HepG2 (cell line): ENCODE measurements at regions not wholly inside any gene's neighbourhood (a gene's known extent, or its start where the extent isn't known, plus 50 kb on each side); places are given as distances from the start of the nearest gene placed in this dataset.

Source experiments
- ATAC-seq: fragments of 200-7000 bp; cut with Tn5 transposase; 3 replicates; pipeline ENCODE4 v1.9.1; 2020; ENCODE audit warnings: mild to moderate bottlenecking, moderate library complexity
- BruUV-seq: library from RNA; stranded (reverse); fragments of 400-500 nt; replicated peaks from 2 replicates; lab custom pipeline; 2021; lab: Mats Ljungman, UMichigan
- CTCF ChIA-PET: fragments of 300-600 bp; formaldehyde crosslinking; extraction: SDS; loops from one replicate; lab custom pipeline; 2021; ENCODE audit warnings: low total read pairs, inconsistent platforms, low intra/inter-chr PET ratio; lab: Yijun Ruan, JAX
- POLR2A ChIA-PET: fragments of 350-600 bp; sonication (Branson Sonifier 250); formaldehyde crosslinking; loops from one replicate; lab custom pipeline; 2020; ENCODE audit warnings: antibody characterized with exemption, inconsistent platforms; lab: Yijun Ruan, JAX
- DNase-seq: peaks from one replicate; pipeline ENCODE4 v3.0.0-alpha.2; 2015; ENCODE audit warnings: low spot score
- FAIRE-seq: peaks from 3 replicates; lab custom pipeline; 2011; peaks lifted over from hg19 to GRCh38; lab: Jason Lieb, UNC
- H2AFZ ChIP-seq: one replicate; pipeline ENCODE4 v1.6.1; 2011; ENCODE audit warnings: low read length, inconsistent platforms
- H3K27ac ChIP-seq: fragments of 300-600 bp; 3 replicates; pipeline ENCODE4 v1.8.0; 2011; ENCODE audit warnings: mixed run types, mild to moderate bottlenecking, mixed read lengths, low read length, inconsistent platforms; ENCODE audit not compliant: insufficient read depth; ENCODE audit errors: extremely low read length
- H3K27me3 ChIP-seq, 2 experiments: fragments of 200-600 bp in 1 of 2; 2 replicates in 1 of 2; 3 replicates in 1 of 2; pipeline versions ENCODE4 v1.6.0 to v1.8.0; 2011; ENCODE audit warnings: low read length in 2 of 2, mild to moderate bottlenecking in 2 of 2, moderate library complexity in 2 of 2, inconsistent platforms in 1 of 2; ENCODE audit not compliant: insufficient read depth in 2 of 2, control insufficient read depth in 1 of 2
- H3K36me3 ChIP-seq, 2 experiments: fragments of 200-600 bp in 1 of 2; replicated peaks in 1 of 2; 2 replicates in 1 of 2; 3 replicates in 1 of 2; pipeline versions ENCODE4 v1.5.1 to v1.8.0; 2011; ENCODE audit warnings: low read length in 2 of 2, inconsistent platforms in 1 of 2; ENCODE audit not compliant: insufficient read depth in 2 of 2, control insufficient read depth in 1 of 2
- H3K4me1 ChIP-seq: 2 replicates; pipeline ENCODE4 v1.5.1; 2012; ENCODE audit warnings: low read length, inconsistent platforms; ENCODE audit not compliant: insufficient read depth
- H3K4me2 ChIP-seq: 2 replicates; pipeline ENCODE4 v1.6.0; 2011; ENCODE audit warnings: low read depth, low read length, inconsistent platforms
- H3K4me3 ChIP-seq, 3 experiments: fragments of 200-600 bp in 1 of 3; sonication (generic), shearing (Covaris generic) in 1 of 3; replicated peaks in 1 of 3; 2 replicates each; pipeline ENCODE4 v1.5.1; 2011 to 2016; ENCODE audit warnings: low read length in 3 of 3, inconsistent platforms in 2 of 3, low read depth in 2 of 3, mild to moderate bottlenecking in 2 of 3, control low read depth in 1 of 3, mixed read lengths in 1 of 3; ENCODE audit not compliant: insufficient read depth in 1 of 3
- H3K79me2 ChIP-seq: one replicate; pipeline ENCODE4 v1.6.1; 2011; ENCODE audit warnings: low read length, inconsistent platforms; ENCODE audit not compliant: insufficient read depth
- H3K9ac ChIP-seq: 2 replicates; pipeline ENCODE4 v1.6.0; 2011; ENCODE audit warnings: mild to moderate bottlenecking, low read depth, low read length, inconsistent platforms; ENCODE audit not compliant: insufficient read depth
- H3K9me3 ChIP-seq: 2 replicates; pipeline ENCODE4 v1.5.1; 2012; ENCODE audit warnings: mild to moderate bottlenecking, low read length
- H4K20me1 ChIP-seq: 2 replicates; pipeline ENCODE4 v1.6.0; 2011; ENCODE audit warnings: inconsistent platforms, mild to moderate bottlenecking, low read length, moderate library complexity; ENCODE audit not compliant: insufficient read depth
- CREM ChIP-seq, 2 experiments: sonication (generic) in 1 of 2; formaldehyde crosslinking in 1 of 2; IDR thresholded peaks; 2 replicates each; pipeline versions ENCODE4 v1.4.0 to v1.6.1; 2016 to 2020; ENCODE audit warnings: antibody characterized with exemption in 1 of 2, mild to moderate bottlenecking in 1 of 2, missing genetic modification reagents in 1 of 2
- EP300 ChIP-seq, 3 experiments: sonication (generic) in 1 of 3; formaldehyde crosslinking in 1 of 3; IDR thresholded peaks; 2 replicates each; pipeline versions ENCODE4 v1.5.1 to v1.6.1; 2011 to 2020; ENCODE audit warnings: low read depth in 2 of 3, low read length in 2 of 3, borderline replicate concordance in 1 of 3, improper control_type of control experiment in 1 of 3, mild to moderate bottlenecking in 1 of 3, missing genetic modification reagents in 1 of 3, moderate library complexity in 1 of 3
- HNF4A ChIP-seq: sonication (generic); formaldehyde crosslinking; IDR thresholded peaks from 2 replicates; pipeline ENCODE4 v1.4.0; 2020; ENCODE audit warnings: missing genetic modification reagents
- HNF4G ChIP-seq, 2 experiments: sonication (generic) in 1 of 2; formaldehyde crosslinking in 1 of 2; IDR thresholded peaks; 2 replicates each; pipeline versions ENCODE4 v1.4.0 to v1.6.1; 2011 to 2020; ENCODE audit warnings: borderline replicate concordance in 2 of 2, low read depth in 2 of 2, mild to moderate bottlenecking in 2 of 2, low read length in 1 of 2, missing genetic modification reagents in 1 of 2, moderate library complexity in 1 of 2
- HOMEZ ChIP-seq: IDR thresholded peaks from 2 replicates; pipeline ENCODE4 v1.6.1; 2016; ENCODE audit warnings: low read depth
- KAT7 ChIP-seq: IDR thresholded peaks from 2 replicates; pipeline ENCODE4 v1.6.1; 2018; ENCODE audit warnings: borderline replicate concordance, missing compliant biosample characterization
- NFIC ChIP-seq: IDR thresholded peaks from 2 replicates; pipeline ENCODE4 v1.6.1; 2012; ENCODE audit warnings: mild to moderate bottlenecking, low read length, inconsistent platforms
- SOX13 ChIP-seq, 3 experiments: fragments of 450-650 bp in 1 of 3; sonication (generic) in 1 of 3; formaldehyde crosslinking in 1 of 3; IDR thresholded peaks in 2 of 3; conservative IDR thresholded peaks in 1 of 3; 2 replicates each; pipeline versions ENCODE4 v1.5.0 to v1.6.1; 2016 to 2020; ENCODE audit warnings: antibody characterized with exemption in 1 of 3, mild to moderate bottlenecking in 1 of 3, missing compliant biosample characterization in 1 of 3, missing genetic modification reagents in 1 of 3, moderate library complexity in 1 of 3
- SOX5 ChIP-seq: IDR thresholded peaks from 2 replicates; pipeline ENCODE4 v1.6.1; 2016; ENCODE audit warnings: borderline replicate concordance
- SOX6 ChIP-seq, 2 experiments: fragments of 450-650 bp in 1 of 2; sonication (generic) in 1 of 2; formaldehyde crosslinking in 1 of 2; IDR thresholded peaks; 2 replicates each; pipeline versions ENCODE4 v1.4.0 to v1.6.1; 2017 to 2020; ENCODE audit warnings: antibody characterized with exemption in 1 of 2, mild to moderate bottlenecking in 1 of 2, missing genetic modification reagents in 1 of 2
- TBX2 ChIP-seq: sonication (generic); formaldehyde crosslinking; IDR thresholded peaks from 2 replicates; pipeline ENCODE4 v1.5.0; 2020; ENCODE audit warnings: missing genetic modification reagents, mild to moderate bottlenecking, borderline replicate concordance
- ZGPAT ChIP-seq: IDR thresholded peaks from 2 replicates; pipeline ENCODE4 v1.6.1; 2016; ENCODE audit warnings: mild to moderate bottlenecking
- ZNF292 ChIP-seq: sonication (generic); formaldehyde crosslinking; IDR thresholded peaks from 2 replicates; pipeline ENCODE4 v1.8.1; 2022; ENCODE audit warnings: mild to moderate bottlenecking, low read depth, missing genetic modification reagents, borderline replicate concordance
- ZNF609 ChIP-seq: sonication (generic); formaldehyde crosslinking; IDR thresholded peaks from 2 replicates; pipeline ENCODE4 v1.4.0; 2020; ENCODE audit warnings: mild to moderate bottlenecking, missing genetic modification reagents, borderline replicate concordance
- WGBS: methylation state at CpG from one replicate; pipeline ENCODE4 v1.1.6; 2017; ENCODE audit warnings: low lambda C conversion rate; 5-methylcytosine and 5-hydroxymethylcytosine counted together
- in situ Hi-C: cut with HindIII; loops from 2 replicates; pipeline ENCODE4 v1.10.0; 2017; ENCODE audit warnings: low pct_unique_long_range_greater_than_20kb; ENCODE audit not compliant: extremely low pct_ligation_motif_present
- intact Hi-C: fragments of 100-400 bp; cut with micrococcal nuclease; formaldehyde crosslinking; loops from one replicate; pipeline ENCODE4 v1.10.0; 2022; ENCODE audit not compliant: unreplicated experiment

- ATAC-seq (no peak; the same call in 2 of the 3 replicates), DNase-seq (peak; percentile 56), FAIRE-seq (no peak)
- in situ Hi-C loops: no loop called here
- no peak overlapping the region for H2AFZ ChIP-seq
- no peaks in the 10 kb centered on the region; a peak in 1 of 5 replicates for H3K36me3 ChIP-seq
- 30% methylated on average over 4 of the region's 4 CpGs for WGBS
- no peak overlapping the region for H3K27ac ChIP-seq
- CTCF ChIA-PET: no interaction called here
- H3K9ac ChIP-seq: no peak overlapping the region
- H3K4me3 ChIP-seq: no peak overlapping the region
- POLR2A ChIA-PET: interaction anchor here (1.3 to 1.5 kb wide), 2 partner anchors 14 to 21 kb away, joined by 4 to 5 read pairs; no protein-coding TSS in a partner anchor
- intact Hi-C loops: no loop called here
- peaks cover 34% of the 10 kb centered on the region for H3K4me1 ChIP-seq
- BruUV-seq: no TSS peak
- no peaks in the 10 kb centered on the region for H3K79me2 ChIP-seq
- no peaks in the 10 kb centered on the region for H3K27me3 ChIP-seq
- H3K4me2 ChIP-seq: peak overlapping the region; percentile 23; the same call in 1 of the 2 replicates
- no peaks in the 10 kb centered on the region for H3K9me3 ChIP-seq
- no peaks in the 10 kb centered on the region for H4K20me1 ChIP-seq
- TF ChIP-seq HOMEZ (CRISPR knock-in tag): 0 out of 2 replicates have a peak, but pooled peaks have one; percentile 17
- TF ChIP-seq SOX13 (IDR thresholded peaks at IDR 0.05): no peak
- TF ChIP-seq SOX13 (CRISPR knock-in tag; conservative IDR thresholded peaks at IDR 0.05 in 1 of 2, IDR thresholded peaks at IDR 0.05 in 1 of 2): peak in 1 of 2 experiments; percentile 36; a peak in 1 of 4 replicates
- TF ChIP-seq EP300 (IDR thresholded peaks at IDR 0.05; ENCODE audit: low read depth in 2 of 2, low read length in 2 of 2): peak in 1 of 2 experiments; percentile 41; a peak in 1 of 4 replicates
- TF ChIP-seq EP300 (CRISPR knock-in tag; IDR thresholded peaks at IDR 0.05; ENCODE audit: borderline replicate concordance): no peak
- peak; percentile 60; the same call in 1 of the 2 replicates for TF ChIP-seq TBX2
- TF ChIP-seq ZNF292 (CRISPR knock-in tag): no peak
- TF ChIP-seq HNF4G (IDR thresholded peaks at IDR 0.05; ENCODE audit: borderline replicate concordance, low read depth, low read length): peak; percentile 26; the same call in 1 of the 2 replicates
- no peak for TF ChIP-seq HNF4G (CRISPR knock-in tag; IDR thresholded peaks at IDR 0.05; ENCODE audit: borderline replicate concordance, low read depth)
- TF ChIP-seq ZGPAT (CRISPR knock-in tag): no peak
- TF ChIP-seq SOX6 (IDR thresholded peaks at IDR 0.05): no peak
- TF ChIP-seq SOX6 (CRISPR knock-in tag; IDR thresholded peaks at IDR 0.05): peak; percentile 63
- 0 out of 2 replicates have a peak, but pooled peaks have one; percentile 24 for TF ChIP-seq NFIC
- 0 out of 2 replicates have a peak, but pooled peaks have one; percentile 23 for TF ChIP-seq ZNF609 (CRISPR knock-in tag)
- TF ChIP-seq CREM (IDR thresholded peaks at IDR 0.05): 0 out of 2 replicates have a peak, but pooled peaks have one; percentile 21
- no peak for TF ChIP-seq CREM (CRISPR knock-in tag; IDR thresholded peaks at IDR 0.05)
- TF ChIP-seq HNF4A (CRISPR knock-in tag): peak; percentile 71
- no peak for TF ChIP-seq KAT7 (CRISPR knock-in tag)
- TF ChIP-seq SOX5: peak; percentile 25; the same call in 1 of the 2 replicates
These were observed 375.3 kb downstream of the LNPK start for GRCh38 chr2:175626796-175627195.
